ENCODE measurements at regions not wholly inside any gene's neighbourhood (a gene's known extent, or its start where the extent isn't known, plus 50 kb on each side); places are given as distances from the start of the nearest gene placed in this dataset.

DNA sequence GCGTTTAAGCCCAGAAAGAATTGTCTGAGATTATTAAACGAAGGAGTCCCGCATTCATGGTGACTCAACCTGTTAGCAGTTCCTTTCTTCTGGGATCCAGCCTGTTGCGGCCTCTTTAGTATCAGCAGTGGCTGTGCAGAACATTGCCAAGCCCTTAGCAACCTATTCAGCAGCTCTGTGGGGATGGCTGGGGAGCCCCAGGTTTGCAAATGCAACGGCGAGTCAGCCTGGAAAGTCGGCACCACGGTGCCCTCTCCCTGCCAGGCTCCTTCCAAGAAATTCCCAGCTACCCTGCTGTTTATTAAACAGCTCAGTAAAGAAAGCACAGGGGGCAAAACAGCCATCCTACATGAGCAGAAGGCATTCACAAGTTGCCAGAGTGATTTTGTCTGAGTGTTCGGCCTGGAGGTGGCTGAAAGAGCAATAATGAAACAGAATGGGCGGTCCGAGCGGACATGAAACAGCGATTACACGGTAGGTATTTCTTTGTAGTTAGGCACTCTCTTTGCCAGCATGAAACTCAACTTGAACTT is 198.3 kb downstream of the BAMBI start:
- TF ChIP-seq, protein P1, sequence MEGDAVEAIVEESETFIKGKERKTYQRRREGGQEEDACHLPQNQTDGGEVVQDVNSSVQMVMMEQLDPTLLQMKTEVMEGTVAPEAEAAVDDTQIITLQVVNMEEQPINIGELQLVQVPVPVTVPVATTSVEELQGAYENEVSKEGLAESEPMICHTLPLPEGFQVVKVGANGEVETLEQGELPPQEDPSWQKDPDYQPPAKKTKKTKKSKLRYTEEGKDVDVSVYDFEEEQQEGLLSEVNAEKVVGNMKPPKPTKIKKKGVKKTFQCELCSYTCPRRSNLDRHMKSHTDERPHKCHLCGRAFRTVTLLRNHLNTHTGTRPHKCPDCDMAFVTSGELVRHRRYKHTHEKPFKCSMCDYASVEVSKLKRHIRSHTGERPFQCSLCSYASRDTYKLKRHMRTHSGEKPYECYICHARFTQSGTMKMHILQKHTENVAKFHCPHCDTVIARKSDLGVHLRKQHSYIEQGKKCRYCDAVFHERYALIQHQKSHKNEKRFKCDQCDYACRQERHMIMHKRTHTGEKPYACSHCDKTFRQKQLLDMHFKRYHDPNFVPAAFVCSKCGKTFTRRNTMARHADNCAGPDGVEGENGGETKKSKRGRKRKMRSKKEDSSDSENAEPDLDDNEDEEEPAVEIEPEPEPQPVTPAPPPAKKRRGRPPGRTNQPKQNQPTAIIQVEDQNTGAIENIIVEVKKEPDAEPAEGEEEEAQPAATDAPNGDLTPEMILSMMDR (conservative IDR thresholded peaks at IDR 0.05), result no peak
- TF ChIP-seq ZFX (IDR thresholded peaks at IDR 0.05), result no peak
- H3K27ac ChIP-seq, result no peak overlapping the region

- no peak overlapping the region for H3K27ac ChIP-seq
- TF ChIP-seq ZFX (IDR thresholded peaks at IDR 0.05), result no peak
- TF ChIP-seq, protein P1 (conservative IDR thresholded peaks at IDR 0.05), result 0 out of 2 replicates have a peak, but pooled peaks have one; percentile 8
Observed at GRCh38 chr10:28878236-28878970, 201.1 kb downstream of the BAMBI start.

GRCh38 chr10:28879246-28879645 is 201.9 kb downstream of the BAMBI start:
- TF ChIP-seq ZFX (IDR thresholded peaks at IDR 0.05), result no peak
- TF ChIP-seq, protein P1 (conservative IDR thresholded peaks at IDR 0.05), result no peak

DNA sequence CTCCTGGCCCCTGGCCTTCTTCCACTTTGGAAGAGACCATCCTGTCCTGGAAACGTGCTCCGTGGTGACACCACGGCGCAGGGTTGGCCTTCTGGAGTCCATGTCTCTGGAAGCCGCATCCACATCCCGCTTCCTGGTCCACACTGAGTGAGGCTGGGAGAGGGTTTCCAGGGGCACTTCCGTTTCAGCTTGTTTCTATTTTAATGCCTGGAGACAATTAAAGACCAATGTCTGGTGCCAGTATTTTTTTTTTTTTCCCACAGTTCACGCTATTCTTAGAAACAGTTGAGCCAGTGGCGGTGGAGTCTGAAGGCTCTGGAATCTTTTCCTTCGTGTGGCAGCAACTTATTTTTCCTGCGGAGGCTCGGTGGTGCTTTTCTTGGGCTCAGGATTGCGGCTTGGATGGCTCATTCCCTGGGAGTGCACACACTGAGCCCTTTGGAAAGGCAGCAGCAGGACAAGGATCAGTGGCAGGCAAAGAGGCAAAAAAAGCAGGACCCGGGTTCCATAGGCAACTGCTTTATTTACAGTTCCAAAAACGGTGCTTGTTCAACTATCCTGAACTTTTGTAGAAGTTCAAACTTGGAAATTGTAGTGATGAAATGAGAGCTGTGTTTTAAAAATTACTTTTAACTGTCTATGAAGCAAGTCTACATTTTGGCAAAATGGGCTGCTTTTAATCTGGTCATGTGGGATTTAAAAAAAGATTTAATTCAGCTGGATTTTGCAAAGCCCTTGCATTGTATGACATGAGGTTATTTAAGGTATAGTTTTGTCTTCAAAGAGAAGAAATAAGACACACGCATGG is 202.8 kb downstream of the BAMBI start:
- no peak overlapping the region for H3K27ac ChIP-seq
- TF ChIP-seq, protein P1 (conservative IDR thresholded peaks at IDR 0.05), result no peak
- no peak for TF ChIP-seq ZFX (IDR thresholded peaks at IDR 0.05)

More at GRCh38 chr10:28879246-28879645, 201.9 kb downstream of the BAMBI start:
- H3K27ac ChIP-seq, result no peak overlapping the region

DNA sequence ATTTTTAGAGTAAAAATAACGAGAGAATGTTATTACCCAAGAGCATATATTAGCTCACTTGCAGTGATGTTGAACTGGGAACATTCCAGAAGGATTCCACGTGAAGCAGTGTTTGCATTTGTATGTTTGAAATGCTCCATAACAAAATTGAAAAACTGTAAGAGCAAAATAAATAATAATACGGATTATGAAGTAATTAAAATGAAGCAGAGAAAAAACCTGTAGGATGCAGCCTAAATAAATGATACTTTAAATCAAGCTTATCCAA is 203.3 kb downstream of the BAMBI start:
- TF ChIP-seq, protein P1 (conservative IDR thresholded peaks at IDR 0.05), result no peak
- no peak for TF ChIP-seq ZFX (IDR thresholded peaks at IDR 0.05)
- H3K27ac ChIP-seq, result no peak overlapping the region

DNA sequence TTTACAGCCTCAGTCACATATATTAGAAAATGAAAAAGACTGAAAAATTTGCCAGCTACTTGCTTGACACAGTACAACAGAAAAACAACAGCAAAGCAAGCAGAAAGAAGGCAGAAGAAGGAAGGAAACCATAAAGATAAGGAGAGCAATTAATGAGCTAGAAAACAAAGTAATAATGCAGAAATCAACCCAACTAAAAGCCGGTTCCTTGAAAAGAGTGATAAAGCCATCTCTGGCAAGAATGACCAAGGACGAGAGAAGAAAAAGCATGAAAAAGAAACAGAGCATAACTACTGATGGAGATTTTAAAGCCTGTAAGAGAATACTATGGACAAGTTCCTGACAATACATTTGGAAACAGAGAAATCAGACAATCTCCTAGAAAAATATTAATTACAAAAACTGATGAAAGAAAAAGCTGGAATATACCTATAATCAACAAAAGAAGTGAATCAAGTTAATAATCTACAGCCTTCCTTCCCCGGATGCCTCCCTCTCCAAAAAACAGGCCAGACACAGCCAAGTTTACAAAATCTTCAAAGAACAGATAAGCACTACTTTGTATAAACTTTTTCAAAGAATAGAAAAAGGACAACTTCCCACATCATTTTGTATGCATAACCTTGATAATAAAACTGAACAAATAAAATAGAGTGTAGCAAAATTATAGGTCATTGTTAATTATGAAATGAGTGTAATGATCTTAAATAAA is 204.0 kb downstream of the BAMBI start:
- H3K27ac ChIP-seq, result no peak overlapping the region

More for the DNA sequence above, 204.0 kb downstream of the BAMBI start:
- no peak for TF ChIP-seq ZFX (IDR thresholded peaks at IDR 0.05)
- TF ChIP-seq, protein P1 (conservative IDR thresholded peaks at IDR 0.05), result no peak
